ENCODE measurements at regions not wholly inside any gene's neighbourhood (a gene's known extent, or its start where the extent isn't known, plus 50 kb on each side); places are given as distances from the start of the nearest gene placed in this dataset.

DNA sequence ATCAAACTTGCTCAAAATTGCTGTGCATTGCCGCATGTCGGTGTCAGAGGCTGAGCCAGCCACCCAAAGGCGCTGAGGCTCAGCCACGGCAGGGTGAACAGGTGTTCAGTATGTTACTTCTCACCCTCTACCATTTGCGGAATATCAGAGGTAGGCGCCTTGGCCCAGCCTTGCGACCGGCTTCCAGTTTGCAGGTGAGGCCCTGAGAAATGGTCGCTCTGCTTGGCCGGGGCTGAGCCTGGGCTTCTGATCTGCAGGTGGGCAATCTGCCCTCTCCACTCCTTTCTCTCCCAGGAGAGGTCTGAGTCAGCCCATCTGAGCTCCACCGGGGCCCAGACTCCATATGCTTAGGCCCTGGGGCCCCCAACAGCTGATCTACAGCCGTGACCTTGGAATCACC lies 71.0 kb downstream of the RPS6KA4 start:
- H2BK120ac ChIP-seq (ENCODE audit: low read depth, low read length): no peak overlapping the region
- no peaks in the 10 kb centered on the region for H3K9me1 ChIP-seq (ENCODE audit: insufficient read depth, low read length)
- ATAC-seq (ENCODE audit: low read depth) (no peak), DNase-seq (no peak)
- no peak overlapping the region for H3K18ac ChIP-seq (ENCODE audit: low read depth, low read length)
- H3K9ac ChIP-seq (ENCODE audit: low read depth, low read length): no peak overlapping the region
- no peak overlapping the region for H2BK20ac ChIP-seq (ENCODE audit: low read depth, low read length)
- in situ Hi-C loops (cut with MboI; ENCODE audit: low sequenced_read_pairs) (no loop called here), intact Hi-C loops (cut with micrococcal nuclease) (no loop called here), dilution Hi-C loops (cut with HindIII; ENCODE audit: low sequenced_read_pairs, unreplicated experiment) (no loop called here)
- H4K91ac ChIP-seq (ENCODE audit: insufficient read depth, low read depth, low read length): no peak overlapping the region
- H3K56ac ChIP-seq (ENCODE audit: extremely low read depth, insufficient read depth, low read length): no peak overlapping the region
- no peak overlapping the region for H2AK9ac ChIP-seq (replicated peaks; ENCODE audit: low read depth, low read length, poor library complexity)
- peaks cover 6% of the 10 kb centered on the region for H3K9me3 ChIP-seq (ENCODE audit: control insufficient read depth, insufficient read depth, low read length)
- no peak overlapping the region for H2AK5ac ChIP-seq (ENCODE audit: low read depth, low read length)
- no peaks in the 10 kb centered on the region for H3K36me3 ChIP-seq (ENCODE audit: control insufficient read depth, insufficient read depth, low read length)
- H3K4me3 ChIP-seq (ENCODE audit: insufficient read depth, low read depth, low read length): no peak overlapping the region
- H4K5ac ChIP-seq (ENCODE audit: low read depth, low read length): no peak overlapping the region
- no peak for TF ChIP-seq FOS (IDR thresholded peaks at IDR 0.05; ENCODE audit: low read depth, low read length)
- TF ChIP-seq BHLHE40 (IDR thresholded peaks at IDR 0.05; ENCODE audit: low read depth, low read length): no peak
- TF ChIP-seq NFE2L2 (IDR thresholded peaks at IDR 0.05; ENCODE audit: low read depth, low read length): no peak
- TF ChIP-seq, protein P1, sequence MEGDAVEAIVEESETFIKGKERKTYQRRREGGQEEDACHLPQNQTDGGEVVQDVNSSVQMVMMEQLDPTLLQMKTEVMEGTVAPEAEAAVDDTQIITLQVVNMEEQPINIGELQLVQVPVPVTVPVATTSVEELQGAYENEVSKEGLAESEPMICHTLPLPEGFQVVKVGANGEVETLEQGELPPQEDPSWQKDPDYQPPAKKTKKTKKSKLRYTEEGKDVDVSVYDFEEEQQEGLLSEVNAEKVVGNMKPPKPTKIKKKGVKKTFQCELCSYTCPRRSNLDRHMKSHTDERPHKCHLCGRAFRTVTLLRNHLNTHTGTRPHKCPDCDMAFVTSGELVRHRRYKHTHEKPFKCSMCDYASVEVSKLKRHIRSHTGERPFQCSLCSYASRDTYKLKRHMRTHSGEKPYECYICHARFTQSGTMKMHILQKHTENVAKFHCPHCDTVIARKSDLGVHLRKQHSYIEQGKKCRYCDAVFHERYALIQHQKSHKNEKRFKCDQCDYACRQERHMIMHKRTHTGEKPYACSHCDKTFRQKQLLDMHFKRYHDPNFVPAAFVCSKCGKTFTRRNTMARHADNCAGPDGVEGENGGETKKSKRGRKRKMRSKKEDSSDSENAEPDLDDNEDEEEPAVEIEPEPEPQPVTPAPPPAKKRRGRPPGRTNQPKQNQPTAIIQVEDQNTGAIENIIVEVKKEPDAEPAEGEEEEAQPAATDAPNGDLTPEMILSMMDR (conservative IDR thresholded peaks at IDR 0.05; ENCODE audit: low read depth, low read length): no peak
- no peak overlapping the region for H3K4ac ChIP-seq (ENCODE audit: low read depth, low read length)
- no peak overlapping the region for H2BK5ac ChIP-seq (ENCODE audit: low read depth, low read length, poor library complexity, severe bottlenecking)
- ChIA-PET POLR2A (ENCODE audit: unreplicated experiment) (no interaction called here), CTCF (no interaction called here)
- no peak overlapping the region for H4K8ac ChIP-seq (ENCODE audit: low read depth in 2 of 2, low read length in 2 of 2)
- no peak overlapping the region for H3K23ac ChIP-seq (ENCODE audit: low read depth, low read length)
- H3K79me1 ChIP-seq (ENCODE audit: low read depth in 1 of 2, low read length in 2 of 2): no peaks in the 10 kb centered on the region
- H3K27ac ChIP-seq (ENCODE audit: insufficient read depth, low read length): no peak overlapping the region
- no peak overlapping the region for H2BK15ac ChIP-seq (ENCODE audit: low read depth, low read length)
- H4K20me1 ChIP-seq (ENCODE audit: insufficient read depth, low read length): no peaks in the 10 kb centered on the region
- no peaks in the 10 kb centered on the region for H3K4me1 ChIP-seq (ENCODE audit: control insufficient read depth, insufficient read depth, low read length)
- BruUV-seq (replicated peaks): no TSS peak
- WGBS, 2 experiments (ENCODE audit: extremely low coverage in 2 of 2, insufficient read length in 1 of 2): 73% methylated on average over 4 of the region's 12 CpGs; no CpG with 5 or more reads in 1 of the 2 experiments
- H3K27me3 ChIP-seq (ENCODE audit: control insufficient read depth, insufficient read depth, low read length): peaks cover 60% of the 10 kb centered on the region
- no peak overlapping the region for H3K4me2 ChIP-seq (ENCODE audit: low read depth, low read length)
- H3K14ac ChIP-seq (replicated peaks; ENCODE audit: low read depth, low read length): no peak overlapping the region
- H2AFZ ChIP-seq (replicated peaks; ENCODE audit: low read length, poor library complexity): no peak overlapping the region
